NCI-H2171 treated with DMSO at 0.1 percent for 48 hours (cell line): ENCODE measurements at regions not wholly inside any gene's neighbourhood (a gene's known extent, or its start where the extent isn't known, plus 50 kb on each side); places are given as distances from the start of the nearest gene placed in this dataset.
"Not testable (repeated sequence)": the region's sequence is repeated elsewhere in the genome, so short reads cannot be mapped to it uniquely, and the experiment has no call there.

Experiments
- DNase-seq: peaks from one replicate; lab custom pipeline; 2025; lab: John Stamatoyannopoulos, UW

- DNase-seq, result no peak
Observed at GRCh38 chr2:83055376-83056010, 1403.6 kb downstream of the SUCLG1 start.

- DNase-seq, result no peak
Observed at GRCh38 chr2:83054751-83055150, 1404.3 kb downstream of the SUCLG1 start.

- DNase-seq, result no peak
Observed at GRCh38 chr2:83051538-83052170, 1407.4 kb downstream of the SUCLG1 start.

- no peak for DNase-seq
Observed at GRCh38 chr2:83042053-83042452, 1417.0 kb downstream of the SUCLG1 start.

- DNase-seq, result no peak
Observed at GRCh38 chr2:83022631-83023210, 1436.4 kb downstream of the SUCLG1 start.

GRCh38 chr2:83017366-83018090 lies 1441.6 kb downstream of the SUCLG1 start:
- DNase-seq, result no peak

- DNase-seq, result no peak
Observed at GRCh38 chr2:83016343-83017110, 1442.6 kb downstream of the SUCLG1 start.

GRCh38 chr2:83015900-83016299 lies 1443.2 kb downstream of the SUCLG1 start:
- no peak for DNase-seq

GRCh38 chr2:83015035-83015715 lies 1443.9 kb downstream of the SUCLG1 start:
- DNase-seq, result no peak

GRCh38 chr2:83014462-83014861 lies 1444.6 kb downstream of the SUCLG1 start:
- no peak for DNase-seq

- no peak for DNase-seq
Observed at GRCh38 chr2:83006961-83007360, 1452.1 kb downstream of the SUCLG1 start.

GRCh38 chr2:83003555-83003954 lies 1455.5 kb downstream of the SUCLG1 start:
- DNase-seq, result no peak

- no peak for DNase-seq
Observed at GRCh38 chr2:83002706-83003105, 1456.4 kb downstream of the SUCLG1 start.

GRCh38 chr2:82998781-82999180 lies 1460.3 kb downstream of the SUCLG1 start:
- no peak for DNase-seq

GRCh38 chr2:82996217-82996616 lies 1462.9 kb downstream of the SUCLG1 start:
- DNase-seq, result no peak

- no peak for DNase-seq
Observed at GRCh38 chr2:82994151-82994550, 1464.9 kb downstream of the SUCLG1 start.

- no peak for DNase-seq
Observed at GRCh38 chr2:82993609-82994008, 1465.5 kb downstream of the SUCLG1 start.

GRCh38 chr2:82992968-82993367 lies 1466.1 kb downstream of the SUCLG1 start:
- DNase-seq, result no peak

- not testable (repeated sequence) for DNase-seq
Observed at GRCh38 chr2:82987706-82988105, 1471.4 kb downstream of the SUCLG1 start.

- no peak for DNase-seq
Observed at GRCh38 chr2:82986899-82987298, 1472.2 kb downstream of the SUCLG1 start.

- no peak for DNase-seq
Observed at GRCh38 chr2:82985572-82986197, 1473.4 kb downstream of the SUCLG1 start.
